Stimulated activated CD4-positive, alpha-beta T cell treated with anti-CD3 and anti-CD28 coated beads, Interleukin-12 subunit alpha, Interleukin-12 subunit beta, amount 100 ng/mL, for 4 hours (primary cell): ENCODE measurements at regions not wholly inside any gene's neighbourhood (a gene's known extent, or its start where the extent isn't known, plus 50 kb on each side); places are given as distances from the start of the nearest gene placed in this dataset.
"Not testable (repeated sequence)": the region's sequence is repeated elsewhere in the genome, so short reads cannot be mapped to it uniquely, and the experiment has no call there.

Source experiments
- DNase-seq: peaks from one replicate; pipeline ENCODE4 v3.0.0-alpha.2; 2020

DNA sequence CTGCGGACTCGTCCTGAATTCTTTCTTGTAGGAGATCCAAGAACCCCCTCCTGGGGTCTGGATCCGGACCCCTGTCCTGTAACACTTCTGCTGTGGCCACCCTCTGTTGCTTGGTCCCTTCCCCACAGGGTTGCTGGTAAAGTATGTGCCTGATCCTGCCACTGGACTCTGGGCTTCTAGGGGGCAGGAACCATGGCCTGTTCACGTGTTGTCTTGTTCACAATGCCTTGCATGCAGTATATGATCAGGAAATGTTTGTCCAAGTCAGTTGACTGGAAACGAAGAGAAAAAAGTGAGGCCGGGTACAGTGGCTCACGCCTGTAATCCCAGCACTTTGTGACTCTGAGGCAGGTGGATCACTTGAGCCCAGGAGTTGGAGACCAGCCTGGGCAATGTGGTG is 139.3 kb upstream of the ALDH1B1 start:
- no peak for DNase-seq

DNA sequence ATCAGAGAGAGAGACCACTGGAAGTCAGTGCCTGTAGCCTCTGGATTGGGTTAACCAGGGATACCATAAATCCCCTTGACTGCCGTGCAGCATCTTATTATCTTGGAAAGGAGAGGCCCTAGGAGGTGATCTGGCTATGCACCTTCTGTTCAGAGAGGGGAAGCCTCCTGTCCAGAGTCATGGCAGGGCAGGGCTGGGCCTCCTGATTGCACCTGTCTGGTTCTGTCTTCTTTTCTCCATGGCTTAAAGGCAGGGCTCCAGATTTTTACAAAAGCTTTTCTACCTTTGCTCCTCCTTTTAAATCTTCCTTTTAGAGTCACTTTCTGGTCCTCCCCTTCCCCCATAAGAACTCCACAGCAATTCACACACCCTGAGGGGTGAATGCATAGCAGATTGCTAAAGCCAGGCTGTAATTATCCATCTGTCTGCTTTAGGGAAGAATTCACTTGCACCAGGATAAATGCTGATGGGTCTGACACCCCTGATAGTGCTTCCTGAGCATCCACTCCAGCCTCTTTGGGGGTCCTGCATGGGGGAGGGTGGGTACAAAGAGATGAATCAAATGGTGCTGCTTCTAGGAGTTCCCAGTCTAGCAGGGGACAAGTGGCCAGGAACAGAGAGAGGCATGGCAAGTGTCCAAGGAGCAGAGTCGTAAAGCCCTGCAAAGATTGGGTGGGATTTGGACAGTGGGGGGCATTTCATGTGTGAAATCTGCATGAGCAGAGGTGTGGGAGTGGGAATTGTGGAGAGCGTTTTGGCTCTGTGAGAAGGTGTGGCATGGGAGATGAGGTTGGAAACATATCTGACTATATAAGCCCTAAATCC is 141.3 kb upstream of the ALDH1B1 start:
- DNase-seq: no peak

DNA sequence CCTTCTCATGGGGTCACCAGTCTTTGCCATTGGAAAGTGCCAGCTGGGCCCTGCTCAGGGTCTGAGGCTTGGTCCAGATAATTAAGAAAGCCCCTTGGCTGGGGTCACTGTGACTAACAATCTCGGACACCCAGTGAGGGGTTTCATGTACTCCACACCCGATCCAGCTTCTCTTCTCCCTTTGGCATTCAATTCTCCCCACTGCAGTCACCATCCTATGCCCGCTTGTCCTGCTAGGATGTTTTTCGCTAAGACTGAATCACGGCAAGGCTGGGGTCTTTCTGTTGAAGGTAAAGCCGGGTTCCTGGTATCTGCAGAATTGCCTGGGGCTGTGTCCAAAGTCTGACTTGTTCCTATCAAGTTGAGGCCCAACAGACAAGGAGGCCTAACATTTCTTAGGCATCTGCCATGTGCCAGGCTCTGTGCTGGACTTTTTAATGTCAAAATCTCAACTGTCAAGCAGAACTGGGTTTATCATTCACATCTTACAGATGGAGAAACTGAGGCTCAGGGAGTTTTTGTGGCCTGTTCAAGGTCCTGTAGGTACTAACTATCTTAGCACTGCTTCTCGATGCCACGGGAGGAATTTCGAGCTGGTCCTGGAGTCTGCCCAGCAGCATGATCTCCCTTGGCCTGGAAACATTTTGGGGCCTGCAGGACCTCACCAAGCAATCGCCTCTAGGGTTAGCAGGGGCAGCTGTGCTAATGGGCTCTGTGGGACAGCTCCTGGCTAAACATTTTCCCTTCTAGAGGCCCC is 142.0 kb upstream of the ALDH1B1 start:
- no peak for DNase-seq

DNA sequence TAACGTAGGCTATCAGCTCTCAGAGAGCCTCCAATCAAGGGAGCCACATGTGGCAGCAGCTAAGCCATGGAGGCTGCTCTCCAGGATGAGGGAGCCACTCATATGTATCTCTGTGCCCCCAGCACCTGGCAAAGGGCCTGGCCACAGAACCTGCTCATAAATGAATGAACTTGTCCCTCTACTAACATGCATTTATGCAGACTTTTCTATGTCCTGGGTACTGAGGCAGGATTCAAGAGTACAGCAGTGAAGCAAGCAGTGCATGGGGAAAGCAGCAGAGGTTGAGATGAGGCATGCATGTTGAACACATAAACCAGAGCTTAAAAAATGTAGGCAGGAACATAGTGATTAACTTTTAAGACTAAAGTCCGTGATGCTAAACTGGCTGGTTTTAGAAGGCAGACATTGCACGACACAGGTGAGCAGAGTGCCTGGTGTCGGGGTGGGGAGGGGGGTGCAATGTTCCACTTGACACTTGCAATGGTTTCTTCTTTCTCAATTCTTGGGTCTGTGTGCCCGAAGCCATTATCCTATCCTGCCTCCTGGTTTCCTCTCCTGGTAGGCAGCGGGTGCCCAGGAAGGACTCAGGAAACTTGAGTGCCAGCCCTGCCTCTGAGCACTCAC is 142.8 kb upstream of the ALDH1B1 start:
- no peak for DNase-seq

GRCh38 chr9:38249049-38249448 is 143.5 kb upstream of the ALDH1B1 start:
- DNase-seq: no peak

DNA sequence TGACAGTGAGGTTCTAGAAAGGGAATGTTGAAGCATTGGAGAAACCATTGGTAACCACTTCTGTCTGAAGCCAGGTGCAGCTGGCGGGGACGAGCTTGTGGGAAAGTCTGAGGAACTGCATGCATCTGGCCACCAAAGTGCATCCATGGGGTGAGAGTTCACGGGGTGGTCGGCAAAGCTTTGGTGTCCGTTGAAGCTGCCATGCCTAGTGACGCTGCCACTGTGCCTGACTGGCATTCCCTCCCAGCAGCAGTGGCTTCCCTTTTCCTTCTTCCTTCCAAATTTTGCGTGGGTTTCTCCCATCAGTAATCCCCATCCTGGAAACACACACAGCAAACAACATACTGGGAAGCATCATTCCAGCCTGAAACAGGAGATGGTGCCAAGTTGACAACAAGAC is 145.7 kb upstream of the ALDH1B1 start:
- DNase-seq: no peak

DNA sequence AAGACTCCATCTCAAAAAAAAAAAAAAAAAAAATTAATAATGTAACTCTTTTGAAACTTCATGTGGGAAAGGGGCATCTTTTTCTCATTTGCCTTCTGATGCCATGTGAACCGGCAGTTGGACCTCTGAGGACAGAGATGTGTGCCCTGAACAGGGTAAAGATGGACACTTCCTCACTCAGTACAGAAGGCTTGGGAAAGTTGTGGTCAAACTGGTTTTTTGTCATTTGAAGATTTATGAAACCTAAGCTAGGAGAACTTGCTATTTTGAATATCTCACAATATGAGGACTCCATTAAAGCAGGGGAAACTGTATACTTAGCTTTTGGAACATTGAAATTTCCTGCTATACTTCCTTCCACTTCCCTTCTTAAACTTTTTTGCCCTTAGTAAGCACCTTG is 147.5 kb upstream of the ALDH1B1 start:
- no peak for DNase-seq

GRCh38 chr9:38243993-38244392 is 148.5 kb upstream of the ALDH1B1 start:
- no peak for DNase-seq

DNA sequence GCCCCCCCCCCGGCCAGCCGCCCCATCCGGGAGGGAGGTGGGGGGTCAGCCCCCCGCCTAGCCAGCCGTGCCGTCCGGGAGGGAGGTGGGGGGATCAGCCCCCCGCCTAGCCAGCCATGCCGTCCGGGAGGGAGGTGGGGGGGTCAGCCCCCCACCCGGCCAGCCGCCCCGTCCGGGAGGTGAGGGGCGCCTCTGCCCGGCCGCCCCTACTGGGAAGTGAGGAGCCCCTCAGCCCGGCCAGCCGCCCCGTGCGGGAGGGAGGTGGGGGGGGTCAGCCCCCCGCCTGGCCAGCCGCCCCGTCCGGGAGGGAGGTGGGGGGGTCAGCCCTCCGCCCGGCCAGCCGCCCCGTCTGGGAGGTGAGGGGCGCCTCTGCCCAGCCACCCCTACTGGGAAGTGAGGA is 150.4 kb upstream of the ALDH1B1 start:
- DNase-seq: not testable (repeated sequence)

- no peak for DNase-seq
Observed at GRCh38 chr9:38240051-38240450, 152.5 kb upstream of the ALDH1B1 start.

GRCh38 chr9:38235244-38235643 is 157.3 kb upstream of the ALDH1B1 start:
- DNase-seq: no peak

DNA sequence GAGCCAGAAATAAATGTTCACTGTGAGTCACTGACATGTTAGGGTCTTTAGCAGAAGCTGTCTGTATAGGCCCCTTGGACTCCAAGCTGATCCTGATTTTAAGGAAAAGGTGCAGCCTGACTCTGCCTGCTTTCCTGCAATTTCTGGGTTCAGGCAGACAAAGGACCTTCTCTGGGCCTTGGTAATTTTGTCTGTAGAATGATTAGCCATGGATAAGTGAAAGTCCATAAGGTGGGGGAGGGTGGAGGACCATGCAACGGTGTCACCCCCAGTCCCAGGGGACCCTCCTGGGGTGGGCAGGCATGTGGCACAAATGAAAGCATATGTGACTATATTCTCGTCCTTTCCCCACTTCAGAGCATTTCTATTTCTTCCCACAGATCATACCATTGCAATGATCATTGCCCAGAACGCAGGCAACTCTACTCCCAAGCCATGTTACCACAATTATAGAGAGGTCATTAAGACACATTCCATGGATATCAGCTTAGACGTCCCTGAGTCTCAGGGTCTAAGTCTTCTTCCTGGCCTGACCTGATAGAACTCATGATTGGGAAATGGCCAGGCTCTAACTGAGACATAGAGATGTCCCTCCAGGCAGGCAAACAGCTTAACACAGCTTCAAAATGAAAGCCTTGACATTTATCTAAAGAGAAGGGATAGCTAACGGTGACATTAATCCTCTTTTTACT is 157.9 kb upstream of the ALDH1B1 start:
- no peak for DNase-seq

GRCh38 chr9:38233796-38234355 is 158.6 kb upstream of the ALDH1B1 start:
- DNase-seq: no peak

GRCh38 chr9:38233343-38233742 is 159.2 kb upstream of the ALDH1B1 start:
- no peak for DNase-seq

GRCh38 chr9:38232895-38233294 is 159.6 kb upstream of the ALDH1B1 start:
- no peak for DNase-seq

DNA sequence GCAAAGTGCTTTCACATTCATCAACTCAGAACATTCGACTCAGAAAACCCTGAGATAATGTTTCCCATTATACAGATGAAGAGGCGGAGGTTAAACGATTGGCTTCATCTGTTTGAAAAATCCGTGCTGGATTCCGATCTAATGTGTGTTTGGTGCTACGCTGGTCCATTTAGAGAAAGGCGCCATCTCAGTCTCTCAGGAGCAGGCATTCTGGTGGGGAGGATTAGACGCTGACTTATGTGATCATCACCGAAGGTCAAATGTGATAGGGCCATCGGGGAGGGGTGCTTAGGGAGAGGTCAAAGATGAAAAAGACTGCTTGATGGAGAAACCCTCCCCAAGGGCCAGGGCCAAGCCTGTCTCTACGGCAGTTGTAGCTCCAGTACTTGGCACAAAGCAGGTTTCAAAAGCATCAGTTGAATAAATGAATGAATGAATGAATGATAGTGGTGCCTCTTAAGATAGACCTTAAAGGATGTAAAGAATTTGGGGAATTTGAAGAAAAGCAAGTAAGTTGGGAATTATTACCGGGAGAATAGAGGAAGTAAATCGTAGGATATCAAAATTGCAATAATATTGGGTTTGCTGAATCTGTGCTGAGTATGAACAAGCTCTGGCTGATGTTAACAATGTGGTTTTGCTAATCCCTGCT is 160.6 kb upstream of the SHB start:
- no peak for DNase-seq

- DNase-seq: no peak
Observed at GRCh38 chr9:38229104-38229500, 160.1 kb upstream of the SHB start.

DNA sequence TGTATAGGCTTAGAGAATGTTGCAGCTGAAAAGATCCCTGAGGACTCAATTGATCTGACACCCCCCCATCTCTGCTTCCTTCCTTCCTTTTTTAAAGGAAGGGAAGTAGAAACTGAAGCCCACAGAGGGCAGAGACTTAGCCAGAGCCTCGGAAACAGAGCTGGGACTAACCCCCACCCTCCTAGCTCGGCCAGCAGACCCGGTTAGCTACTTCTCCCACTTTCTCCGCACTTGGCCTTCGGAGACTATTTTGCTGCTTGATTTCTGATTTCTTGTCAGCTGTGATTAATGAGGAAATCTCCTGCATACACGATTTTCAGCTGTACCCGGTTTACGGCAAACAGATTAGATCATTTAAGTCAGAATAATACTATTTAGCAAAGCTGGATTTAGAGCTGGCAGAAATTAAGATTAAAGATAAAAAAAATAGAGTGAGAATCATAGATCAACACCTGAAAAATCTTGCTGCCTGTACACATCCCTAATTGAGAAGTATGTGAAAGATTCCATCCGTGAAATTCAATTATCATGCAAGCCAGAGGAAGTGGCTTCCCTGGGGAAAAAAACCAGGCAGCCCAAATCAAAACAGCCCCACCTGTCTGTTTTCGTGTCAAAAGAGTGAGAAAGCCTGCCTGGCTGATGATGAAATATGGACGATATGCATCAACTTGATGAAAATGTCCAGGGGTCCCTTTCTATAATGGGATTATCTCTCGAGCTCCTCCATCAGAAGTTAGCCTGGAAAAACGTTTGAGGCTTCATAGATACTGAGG is 159.5 kb upstream of the SHB start:
- no peak for DNase-seq

DNA sequence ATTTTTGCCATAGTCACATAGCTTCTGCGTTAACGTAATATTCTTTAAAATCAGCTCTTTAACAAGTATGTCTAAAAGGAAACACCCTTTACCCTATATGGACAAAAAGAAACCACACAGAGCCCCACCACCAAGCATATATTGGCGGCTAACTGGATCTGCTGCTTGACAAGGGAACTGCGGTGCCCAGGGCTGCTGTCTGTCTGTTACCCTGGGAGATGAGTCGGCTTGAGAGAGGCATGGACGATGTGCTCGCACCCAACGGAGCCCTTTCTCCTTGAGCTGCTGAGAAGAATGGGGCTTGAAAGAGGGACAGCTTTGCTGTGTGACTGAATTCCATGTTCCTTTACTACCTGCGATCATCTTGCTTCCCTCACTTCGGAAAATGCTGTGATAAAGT is 158.6 kb upstream of the SHB start:
- peak; percentile 3 for DNase-seq

- DNase-seq: peak; percentile 49
Observed at GRCh38 chr9:38227061-38227540, 158.1 kb upstream of the SHB start.

GRCh38 chr9:38226491-38226951 is 157.5 kb upstream of the SHB start:
- no peak for DNase-seq
